ENCODE measurements at regions not wholly inside any gene's neighbourhood (a gene's known extent, or its start where the extent isn't known, plus 50 kb on each side); places are given as distances from the start of the nearest gene placed in this dataset.

GRCh38 chr2:122078451-122078850 lies 323.0 kb downstream of the TSN start:
- WGBS, 2 donors: 52 to 82% methylated on average over 2 of the region's 3 CpGs
- intact Hi-C loops (cut with DNase I): no loop called here
- Histone ChIP-seq H3K9me3 (no peaks in the 10 kb centered on the region), H3K4me1 (no peaks in the 10 kb centered on the region), H3K27me3 (no peaks in the 10 kb centered on the region), H3K27ac (no peak overlapping the region), H3K36me3 (no peaks in the 10 kb centered on the region), H3K4me3 (no peak overlapping the region)
- no peak for TF ChIP-seq POLR2A (IDR thresholded peaks at IDR 0.05)
- no peak for TF ChIP-seq CTCF (IDR thresholded peaks at IDR 0.05)
- DNase-seq: no peak

- DNase-seq: no peak
- intact Hi-C loops (cut with DNase I): no loop called here
- no peak for TF ChIP-seq CTCF (IDR thresholded peaks at IDR 0.05)
- no peak for TF ChIP-seq POLR2A (IDR thresholded peaks at IDR 0.05)
- no peak overlapping the region for H3K4me3 ChIP-seq
- no peaks in the 10 kb centered on the region for H3K27me3 ChIP-seq
- H3K4me1 ChIP-seq: no peaks in the 10 kb centered on the region
- WGBS, 2 donors: 80% methylated on average over 1 of the region's 3 CpGs; no CpG with 5 or more reads in 1 of the 2 donors
- H3K36me3 ChIP-seq: no peaks in the 10 kb centered on the region
- no peaks in the 10 kb centered on the region for H3K9me3 ChIP-seq
- H3K27ac ChIP-seq: no peak overlapping the region
Measured at GRCh38 chr2:122079844-122080243, 324.4 kb downstream of the TSN start.

GRCh38 chr2:122080316-122080715 lies 324.9 kb downstream of the TSN start:
- no peak for DNase-seq
- no peaks in the 10 kb centered on the region for H3K36me3 ChIP-seq
- TF ChIP-seq CTCF (IDR thresholded peaks at IDR 0.05) (no peak), POLR2A (IDR thresholded peaks at IDR 0.05) (no peak)
- no peak overlapping the region for H3K4me3 ChIP-seq
- H3K9me3 ChIP-seq: no peaks in the 10 kb centered on the region
- intact Hi-C loops (cut with DNase I): no loop called here
- H3K4me1 ChIP-seq: no peaks in the 10 kb centered on the region
- WGBS, 2 donors: 66 to 79% methylated on average over 4 of the region's 4 CpGs
- no peaks in the 10 kb centered on the region for H3K27me3 ChIP-seq
- H3K27ac ChIP-seq: no peak overlapping the region

DNA sequence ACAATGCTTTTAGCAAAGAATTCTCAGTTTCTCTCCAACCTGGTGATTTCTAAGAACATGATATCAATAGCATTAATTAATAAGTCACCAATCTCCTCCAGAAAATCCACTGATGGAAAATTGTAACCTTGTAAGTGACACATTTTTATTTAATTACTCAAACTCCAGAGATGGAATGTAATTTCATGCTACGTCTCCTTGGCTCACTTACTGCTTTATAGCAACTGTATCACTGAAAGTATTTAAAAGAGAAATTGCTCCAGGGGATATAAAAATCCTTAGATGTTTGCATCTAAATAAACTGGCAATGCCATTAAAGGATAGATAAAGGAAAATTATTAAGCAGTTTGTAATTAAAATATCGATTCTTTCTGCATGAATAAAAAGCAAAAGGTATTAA lies 325.4 kb downstream of the TSN start:
- 42 to 48% methylated on average over 2 of the region's 2 CpGs for WGBS, 2 donors
- intact Hi-C loops (cut with DNase I): no loop called here
- Histone ChIP-seq H3K27ac (no peak overlapping the region), H3K27me3 (no peaks in the 10 kb centered on the region), H3K4me3 (no peak overlapping the region), H3K9me3 (no peaks in the 10 kb centered on the region), H3K36me3 (no peaks in the 10 kb centered on the region), H3K4me1 (no peaks in the 10 kb centered on the region)
- TF ChIP-seq POLR2A (IDR thresholded peaks at IDR 0.05) (no peak), CTCF (IDR thresholded peaks at IDR 0.05) (no peak)
- DNase-seq: no peak

DNA sequence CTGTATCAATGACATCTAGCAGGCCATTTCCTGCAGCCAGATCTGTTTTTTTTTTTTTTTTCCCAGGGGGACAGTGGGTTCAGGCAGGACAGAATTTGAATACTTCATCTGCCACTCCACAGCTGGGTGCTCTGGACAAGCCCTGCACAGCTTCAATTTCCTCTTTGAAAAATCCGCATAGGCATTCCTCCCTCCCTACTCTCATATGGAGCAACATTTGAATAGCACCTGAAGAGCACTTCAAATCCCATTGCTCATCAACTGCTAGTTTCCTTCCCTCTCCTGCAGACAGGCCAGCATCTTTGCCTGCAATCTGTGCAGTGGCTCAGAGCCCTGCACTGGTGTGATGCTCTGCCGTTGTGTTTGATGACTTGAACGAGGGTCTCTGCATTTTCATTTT lies 326.3 kb downstream of the TSN start:
- WGBS, 2 donors: 27 to 45% methylated on average over 3 of the region's 3 CpGs
- DNase-seq: no peak
- H3K36me3 ChIP-seq: no peaks in the 10 kb centered on the region
- H3K27me3 ChIP-seq: no peaks in the 10 kb centered on the region
- no peaks in the 10 kb centered on the region for H3K4me1 ChIP-seq
- H3K27ac ChIP-seq: no peak overlapping the region
- TF ChIP-seq POLR2A (IDR thresholded peaks at IDR 0.05) (no peak), CTCF (IDR thresholded peaks at IDR 0.05) (no peak)
- no peak overlapping the region for H3K4me3 ChIP-seq
- intact Hi-C loops (cut with DNase I): no loop called here
- no peaks in the 10 kb centered on the region for H3K9me3 ChIP-seq

Data from esophagus squamous epithelium (tissue), 5 donors.